Panc1 (cell line): ENCODE measurements at regions not wholly inside any gene's neighbourhood (a gene's known extent, or its start where the extent isn't known, plus 50 kb on each side); places are given as distances from the start of the nearest gene placed in this dataset.

ENCODE experiments used
- ATAC-seq: fragments of 200-7000 bp; cut with Tn5 transposase; 2 replicates; pipeline ENCODE4 v1.9.1; 2020; ENCODE audit warnings: mild to moderate bottlenecking, moderate library complexity
- BruUV-seq: library from RNA; stranded (reverse); fragments of 400-500 nt; replicated peaks from 2 replicates; lab custom pipeline; 2021; lab: Mats Ljungman, UMichigan
- CTCF ChIA-PET: fragments of 300-600 bp; sonication (Branson Sonifier 250); formaldehyde crosslinking; loops from one replicate; lab custom pipeline; 2022; ENCODE audit warnings: antibody characterized with exemption; lab: Charles Lee
- POLR2A ChIA-PET: fragments of 300-600 bp; sonication (Branson Sonifier 250); formaldehyde crosslinking; loops from one replicate; lab custom pipeline; 2022; ENCODE audit warnings: antibody characterized with exemption; lab: Charles Lee
- DNase-seq: peaks from one replicate; pipeline ENCODE4 v3.0.0-alpha.2; 2010; ENCODE audit warnings: low read depth, low spot score
- H3K27ac ChIP-seq: 2 replicates; pipeline ENCODE4 v1.5.1; 2011; ENCODE audit warnings: mild to moderate bottlenecking, low read length, inconsistent platforms
- H3K27me3 ChIP-seq: fragments of 200-500 bp; sonication (Bioruptor generic); 2 replicates; pipeline ENCODE4 v1.6.0; 2014; ENCODE audit warnings: low read length, inconsistent platforms; ENCODE audit not compliant: control insufficient read depth, insufficient read depth
- H3K36me3 ChIP-seq: fragments of 200-500 bp; sonication (Bioruptor generic); 2 replicates; pipeline ENCODE4 v1.5.1; 2014; ENCODE audit warnings: inconsistent platforms, mild to moderate bottlenecking, low read length, moderate library complexity; ENCODE audit not compliant: control insufficient read depth, insufficient read depth
- H3K4me1 ChIP-seq: 2 replicates; pipeline ENCODE4 v1.5.1; 2011; ENCODE audit warnings: inconsistent platforms, mild to moderate bottlenecking, low read length, moderate library complexity; ENCODE audit not compliant: control insufficient read depth, insufficient read depth
- H3K4me3 ChIP-seq, 2 experiments: 2 replicates each; pipeline ENCODE4 v1.5.1; 2011 to 2012; ENCODE audit warnings: low read depth in 2 of 2, low read length in 2 of 2, mild to moderate bottlenecking in 2 of 2, inconsistent platforms in 1 of 2, moderate library complexity in 1 of 2
- H3K9me3 ChIP-seq: fragments of 200-500 bp; sonication (Bioruptor generic); 2 replicates; pipeline ENCODE4 v1.5.1; 2014; ENCODE audit warnings: low read depth, mild to moderate bottlenecking, inconsistent platforms, low read length, moderate library complexity; ENCODE audit not compliant: control insufficient read depth, insufficient read depth
- CTCF ChIP-seq: fragments of 450-650 bp; IDR thresholded peaks from 2 replicates; pipeline ENCODE4 v1.5.1; 2017; ENCODE audit warnings: mild to moderate bottlenecking
- POLR2AphosphoS5 ChIP-seq: IDR thresholded peaks from 2 replicates; pipeline ENCODE4 v1.6.1; 2012; ENCODE audit warnings: mild to moderate bottlenecking, low read depth, low read length, moderate library complexity
- SIN3A ChIP-seq: IDR thresholded peaks from 2 replicates; pipeline ENCODE4 v1.6.1; 2012; ENCODE audit warnings: low read depth, mild to moderate bottlenecking, low read length, moderate library complexity, borderline replicate concordance; ENCODE audit not compliant: insufficient read depth
- TCF7L2 ChIP-seq: IDR thresholded peaks from 2 replicates; pipeline ENCODE4 v1.6.1; 2011; ENCODE audit warnings: mild to moderate bottlenecking, low read depth, low read length, inconsistent platforms
- in situ Hi-C: cut with HindIII; loops from 2 replicates; pipeline ENCODE4 v1.10.0; 2016; ENCODE audit warnings: low sequenced_read_pairs, low pct_unique_long_range_greater_than_20kb
- intact Hi-C: fragments of 100-400 bp; cut with micrococcal nuclease; formaldehyde crosslinking; loops from one replicate; pipeline ENCODE4 v1.10.0; 2022; ENCODE audit not compliant: unreplicated experiment
- TF ChIP-seq, protein P1 (sequence below), 2 experiments: IDR thresholded peaks; 2 replicates each; pipeline ENCODE4 v1.6.1; 2011 to 2012; ENCODE audit warnings: low read depth in 2 of 2, control low read depth in 1 of 2, low read length in 1 of 2, mild to moderate bottlenecking in 1 of 2, moderate library complexity in 1 of 2; ENCODE audit not compliant: insufficient read depth in 1 of 2

DNA sequence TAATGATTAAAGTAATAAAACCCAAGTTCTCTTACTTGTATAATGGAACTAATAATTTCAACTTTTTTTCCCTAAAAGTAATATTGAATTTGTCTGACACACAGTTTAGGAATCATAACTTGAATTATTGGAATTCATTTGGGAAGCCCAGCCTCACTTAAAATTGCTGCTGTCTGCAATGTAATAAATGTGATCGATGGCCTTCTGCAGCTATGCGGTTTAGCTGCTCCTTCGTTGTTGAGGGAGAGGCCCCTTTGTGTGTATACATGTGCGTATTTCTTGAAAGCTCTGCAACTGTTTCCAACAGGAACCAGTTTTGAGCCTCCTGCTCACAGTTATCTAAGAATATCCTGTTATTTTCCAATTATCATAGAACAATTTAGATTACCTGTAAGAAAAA, 152.5 kb downstream of the AKR1D1 start:
- H3K36me3 ChIP-seq, result no peaks in the 10 kb centered on the region
- intact Hi-C loops (no loop called here), in situ Hi-C loops (no loop called here)
- no peaks in the 10 kb centered on the region for H3K27me3 ChIP-seq
- H3K4me1 ChIP-seq, result no peaks in the 10 kb centered on the region; the same call in 1 of the 2 replicates
- no peak for ATAC-seq
- no peak for DNase-seq
- no TSS peak for BruUV-seq
- ChIA-PET CTCF (no interaction called here), POLR2A (no interaction called here)
- no peak overlapping the region for H3K27ac ChIP-seq
- H3K4me3 ChIP-seq, result no peak overlapping the region
- no peak for TF ChIP-seq CTCF
- no peak for TF ChIP-seq POLR2AphosphoS5
- TF ChIP-seq, protein P1, sequence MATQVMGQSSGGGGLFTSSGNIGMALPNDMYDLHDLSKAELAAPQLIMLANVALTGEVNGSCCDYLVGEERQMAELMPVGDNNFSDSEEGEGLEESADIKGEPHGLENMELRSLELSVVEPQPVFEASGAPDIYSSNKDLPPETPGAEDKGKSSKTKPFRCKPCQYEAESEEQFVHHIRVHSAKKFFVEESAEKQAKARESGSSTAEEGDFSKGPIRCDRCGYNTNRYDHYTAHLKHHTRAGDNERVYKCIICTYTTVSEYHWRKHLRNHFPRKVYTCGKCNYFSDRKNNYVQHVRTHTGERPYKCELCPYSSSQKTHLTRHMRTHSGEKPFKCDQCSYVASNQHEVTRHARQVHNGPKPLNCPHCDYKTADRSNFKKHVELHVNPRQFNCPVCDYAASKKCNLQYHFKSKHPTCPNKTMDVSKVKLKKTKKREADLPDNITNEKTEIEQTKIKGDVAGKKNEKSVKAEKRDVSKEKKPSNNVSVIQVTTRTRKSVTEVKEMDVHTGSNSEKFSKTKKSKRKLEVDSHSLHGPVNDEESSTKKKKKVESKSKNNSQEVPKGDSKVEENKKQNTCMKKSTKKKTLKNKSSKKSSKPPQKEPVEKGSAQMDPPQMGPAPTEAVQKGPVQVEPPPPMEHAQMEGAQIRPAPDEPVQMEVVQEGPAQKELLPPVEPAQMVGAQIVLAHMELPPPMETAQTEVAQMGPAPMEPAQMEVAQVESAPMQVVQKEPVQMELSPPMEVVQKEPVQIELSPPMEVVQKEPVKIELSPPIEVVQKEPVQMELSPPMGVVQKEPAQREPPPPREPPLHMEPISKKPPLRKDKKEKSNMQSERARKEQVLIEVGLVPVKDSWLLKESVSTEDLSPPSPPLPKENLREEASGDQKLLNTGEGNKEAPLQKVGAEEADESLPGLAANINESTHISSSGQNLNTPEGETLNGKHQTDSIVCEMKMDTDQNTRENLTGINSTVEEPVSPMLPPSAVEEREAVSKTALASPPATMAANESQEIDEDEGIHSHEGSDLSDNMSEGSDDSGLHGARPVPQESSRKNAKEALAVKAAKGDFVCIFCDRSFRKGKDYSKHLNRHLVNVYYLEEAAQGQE (IDR thresholded peaks at IDR 0.05; ENCODE audit: insufficient read depth in 1 of 2, low read depth in 2 of 2, low read length in 1 of 2), result no peak
- no peak for TF ChIP-seq SIN3A
- TF ChIP-seq TCF7L2, result no peak
- no peaks in the 10 kb centered on the region for H3K9me3 ChIP-seq

DNA sequence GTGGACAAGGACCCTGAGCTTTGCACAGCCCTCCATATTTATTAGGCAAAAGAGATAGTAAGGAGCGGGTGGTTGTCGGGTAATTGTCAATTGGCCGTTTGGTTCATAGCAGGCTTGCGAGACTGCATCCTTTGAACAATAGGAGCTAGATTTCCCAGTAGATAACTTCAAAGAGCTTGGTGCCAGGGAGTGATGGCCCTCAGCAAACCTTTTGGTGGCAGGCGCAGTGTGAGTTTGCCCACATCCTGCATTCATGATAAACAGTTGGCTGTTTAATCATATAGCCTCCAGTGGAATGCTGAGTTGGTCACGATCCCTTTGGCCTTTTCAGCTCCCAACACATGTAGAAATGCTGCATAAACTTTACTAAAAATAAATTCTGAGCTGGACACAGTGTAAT, 156.9 kb downstream of the AKR1D1 start:
- no peak for DNase-seq
- POLR2A ChIA-PET, result no interaction called here
- intact Hi-C loops, result no loop called here
- Histone ChIP-seq H3K36me3 (no peaks in the 10 kb centered on the region), H3K4me3 (no peak overlapping the region), H3K9me3 (no peaks in the 10 kb centered on the region), H3K27ac (no peak overlapping the region), H3K4me1 (no peaks in the 10 kb centered on the region), H3K27me3 (no peaks in the 10 kb centered on the region)
- ATAC-seq, result no peak
- CTCF ChIA-PET, result no interaction called here
- no peak for TF ChIP-seq SIN3A
- no peak for TF ChIP-seq CTCF
- no peak for TF ChIP-seq TCF7L2
- TF ChIP-seq POLR2AphosphoS5, result no peak
- TF ChIP-seq, protein P1 (IDR thresholded peaks at IDR 0.05; ENCODE audit: insufficient read depth in 1 of 2, low read depth in 2 of 2, low read length in 1 of 2), result no peak
- in situ Hi-C loops, result no loop called here
- BruUV-seq, result no TSS peak
